ENCODE measurements at regions not wholly inside any gene's neighbourhood (a gene's known extent, or its start where the extent isn't known, plus 50 kb on each side); places are given as distances from the start of the nearest gene placed in this dataset.

GRCh38 chr10:94112321-94112720 lies 118.6 kb downstream of the PLCE1 start:
- TF ChIP-seq CTCF (IDR thresholded peaks at IDR 0.05) (no peak), EZH2 (IDR thresholded peaks at IDR 0.05; ENCODE audit: borderline replicate concordance, insufficient read depth, low read depth, low read length, poor library complexity, severe bottlenecking) (no peak)
